HepG2 (cell line): ENCODE measurements at regions not wholly inside any gene's neighbourhood (a gene's known extent, or its start where the extent isn't known, plus 50 kb on each side); places are given as distances from the start of the nearest gene placed in this dataset.

Experiments used
- ATAC-seq: fragments of 200-7000 bp; cut with Tn5 transposase; 3 replicates; pipeline ENCODE4 v1.9.1; 2020; ENCODE audit warnings: mild to moderate bottlenecking, moderate library complexity
- BruUV-seq: library from RNA; stranded (reverse); fragments of 400-500 nt; replicated peaks from 2 replicates; lab custom pipeline; 2021; lab: Mats Ljungman, UMichigan
- CTCF ChIA-PET: fragments of 300-600 bp; formaldehyde crosslinking; extraction: SDS; loops from one replicate; lab custom pipeline; 2021; ENCODE audit warnings: low total read pairs, inconsistent platforms, low intra/inter-chr PET ratio; lab: Yijun Ruan, JAX
- POLR2A ChIA-PET: fragments of 350-600 bp; sonication (Branson Sonifier 250); formaldehyde crosslinking; loops from one replicate; lab custom pipeline; 2020; ENCODE audit warnings: antibody characterized with exemption, inconsistent platforms; lab: Yijun Ruan, JAX
- DNase-seq: peaks from one replicate; pipeline ENCODE4 v3.0.0-alpha.2; 2015; ENCODE audit warnings: low spot score
- FAIRE-seq: peaks from 3 replicates; lab custom pipeline; 2011; peaks lifted over from hg19 to GRCh38; lab: Jason Lieb, UNC
- H2AFZ ChIP-seq: one replicate; pipeline ENCODE4 v1.6.1; 2011; ENCODE audit warnings: low read length, inconsistent platforms
- H3K27ac ChIP-seq: fragments of 300-600 bp; 3 replicates; pipeline ENCODE4 v1.8.0; 2011; ENCODE audit warnings: mixed run types, mild to moderate bottlenecking, mixed read lengths, low read length, inconsistent platforms; ENCODE audit not compliant: insufficient read depth; ENCODE audit errors: extremely low read length
- H3K27me3 ChIP-seq, 2 experiments: fragments of 200-600 bp in 1 of 2; 2 replicates in 1 of 2; 3 replicates in 1 of 2; pipeline versions ENCODE4 v1.6.0 to v1.8.0; 2011; ENCODE audit warnings: low read length in 2 of 2, mild to moderate bottlenecking in 2 of 2, moderate library complexity in 2 of 2, inconsistent platforms in 1 of 2; ENCODE audit not compliant: insufficient read depth in 2 of 2, control insufficient read depth in 1 of 2
- H3K36me3 ChIP-seq, 2 experiments: fragments of 200-600 bp in 1 of 2; replicated peaks in 1 of 2; 2 replicates in 1 of 2; 3 replicates in 1 of 2; pipeline versions ENCODE4 v1.5.1 to v1.8.0; 2011; ENCODE audit warnings: low read length in 2 of 2, inconsistent platforms in 1 of 2; ENCODE audit not compliant: insufficient read depth in 2 of 2, control insufficient read depth in 1 of 2
- H3K4me1 ChIP-seq: 2 replicates; pipeline ENCODE4 v1.5.1; 2012; ENCODE audit warnings: low read length, inconsistent platforms; ENCODE audit not compliant: insufficient read depth
- H3K4me2 ChIP-seq: 2 replicates; pipeline ENCODE4 v1.6.0; 2011; ENCODE audit warnings: low read depth, low read length, inconsistent platforms
- H3K4me3 ChIP-seq, 3 experiments: fragments of 200-600 bp in 1 of 3; sonication (generic), shearing (Covaris generic) in 1 of 3; replicated peaks in 1 of 3; 2 replicates each; pipeline ENCODE4 v1.5.1; 2011 to 2016; ENCODE audit warnings: low read length in 3 of 3, inconsistent platforms in 2 of 3, low read depth in 2 of 3, mild to moderate bottlenecking in 2 of 3, control low read depth in 1 of 3, mixed read lengths in 1 of 3; ENCODE audit not compliant: insufficient read depth in 1 of 3
- H3K79me2 ChIP-seq: one replicate; pipeline ENCODE4 v1.6.1; 2011; ENCODE audit warnings: low read length, inconsistent platforms; ENCODE audit not compliant: insufficient read depth
- H3K9ac ChIP-seq: 2 replicates; pipeline ENCODE4 v1.6.0; 2011; ENCODE audit warnings: mild to moderate bottlenecking, low read depth, low read length, inconsistent platforms; ENCODE audit not compliant: insufficient read depth
- H3K9me3 ChIP-seq: 2 replicates; pipeline ENCODE4 v1.5.1; 2012; ENCODE audit warnings: mild to moderate bottlenecking, low read length
- H4K20me1 ChIP-seq: 2 replicates; pipeline ENCODE4 v1.6.0; 2011; ENCODE audit warnings: inconsistent platforms, mild to moderate bottlenecking, low read length, moderate library complexity; ENCODE audit not compliant: insufficient read depth
- GABPA ChIP-seq, 2 experiments: IDR thresholded peaks; 2 replicates each; pipeline ENCODE4 v1.6.1; 2011 to 2016; ENCODE audit warnings: low read depth in 2 of 2, low read length in 1 of 2, missing biosample characterization in 1 of 2, missing genetic modification characterization in 1 of 2
- GABPB1 ChIP-seq: IDR thresholded peaks from 2 replicates; pipeline ENCODE4 v1.6.1; 2016; ENCODE audit warnings: mild to moderate bottlenecking, missing genetic modification reagents, moderate library complexity, missing compliant biosample characterization
- ZNF570 ChIP-seq: sonication (generic); formaldehyde crosslinking; IDR thresholded peaks from 2 replicates; pipeline ENCODE4 v1.4.0; 2020; ENCODE audit warnings: mild to moderate bottlenecking, missing genetic modification reagents, borderline replicate concordance
- WGBS: methylation state at CpG from one replicate; pipeline ENCODE4 v1.1.6; 2017; ENCODE audit warnings: low lambda C conversion rate; 5-methylcytosine and 5-hydroxymethylcytosine counted together
- in situ Hi-C: cut with HindIII; loops from 2 replicates; pipeline ENCODE4 v1.10.0; 2017; ENCODE audit warnings: low pct_unique_long_range_greater_than_20kb; ENCODE audit not compliant: extremely low pct_ligation_motif_present
- intact Hi-C: fragments of 100-400 bp; cut with micrococcal nuclease; formaldehyde crosslinking; loops from one replicate; pipeline ENCODE4 v1.10.0; 2022; ENCODE audit not compliant: unreplicated experiment
- TF ChIP-seq, protein P1 (sequence below), 2 experiments: sonication (generic) in 1 of 2; formaldehyde crosslinking in 1 of 2; IDR thresholded peaks; 2 replicates each; pipeline versions ENCODE4 v1.4.0 to v1.6.1; 2016 to 2020; ENCODE audit warnings: borderline replicate concordance in 1 of 2, low read depth in 1 of 2, mild to moderate bottlenecking in 1 of 2, missing genetic modification reagents in 1 of 2

DNA sequence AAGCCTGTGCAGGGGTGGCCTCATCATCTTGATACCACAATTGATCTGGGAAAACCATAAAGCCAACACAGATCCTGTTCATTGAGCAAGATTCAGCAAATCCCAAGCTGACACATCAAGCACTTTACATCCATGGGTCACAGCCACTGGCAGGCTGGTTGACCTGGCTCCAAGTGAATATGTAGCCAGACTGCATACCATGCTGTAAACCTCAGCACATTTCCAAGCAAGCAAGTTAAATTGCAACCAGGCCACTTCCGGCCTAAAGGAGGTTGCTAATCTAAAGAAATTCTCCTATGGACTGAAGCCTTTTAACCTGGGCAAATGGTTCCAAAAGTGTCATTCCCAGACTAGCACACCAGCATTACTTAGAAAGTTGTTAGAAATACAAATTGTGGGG is 54.4 kb upstream of the USP26 start:
- TF ChIP-seq GABPA (IDR thresholded peaks at IDR 0.05; ENCODE audit: low read depth, low read length) (no peak), GABPA (CRISPR knock-in tag; IDR thresholded peaks at IDR 0.05; ENCODE audit: low read depth) (peak; percentile 75), GABPB1 (CRISPR knock-in tag) (peak; percentile 43; the same call in 1 of the 2 replicates), ZNF570 (CRISPR knock-in tag) (no peak)
- TF ChIP-seq, protein P1, sequence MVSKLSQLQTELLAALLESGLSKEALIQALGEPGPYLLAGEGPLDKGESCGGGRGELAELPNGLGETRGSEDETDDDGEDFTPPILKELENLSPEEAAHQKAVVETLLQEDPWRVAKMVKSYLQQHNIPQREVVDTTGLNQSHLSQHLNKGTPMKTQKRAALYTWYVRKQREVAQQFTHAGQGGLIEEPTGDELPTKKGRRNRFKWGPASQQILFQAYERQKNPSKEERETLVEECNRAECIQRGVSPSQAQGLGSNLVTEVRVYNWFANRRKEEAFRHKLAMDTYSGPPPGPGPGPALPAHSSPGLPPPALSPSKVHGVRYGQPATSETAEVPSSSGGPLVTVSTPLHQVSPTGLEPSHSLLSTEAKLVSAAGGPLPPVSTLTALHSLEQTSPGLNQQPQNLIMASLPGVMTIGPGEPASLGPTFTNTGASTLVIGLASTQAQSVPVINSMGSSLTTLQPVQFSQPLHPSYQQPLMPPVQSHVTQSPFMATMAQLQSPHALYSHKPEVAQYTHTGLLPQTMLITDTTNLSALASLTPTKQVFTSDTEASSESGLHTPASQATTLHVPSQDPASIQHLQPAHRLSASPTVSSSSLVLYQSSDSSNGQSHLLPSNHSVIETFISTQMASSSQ (IDR thresholded peaks at IDR 0.05; ENCODE audit: low read depth), result 0 out of 2 replicates have a peak, but pooled peaks have one; percentile 42
- TF ChIP-seq, protein P1 (CRISPR knock-in tag; IDR thresholded peaks at IDR 0.05; ENCODE audit: borderline replicate concordance), result no peak
- ChIA-PET CTCF (no interaction called here), POLR2A (no interaction called here)
- H3K4me1 ChIP-seq, result peaks cover 10% of the 10 kb centered on the region
- no peak overlapping the region for H2AFZ ChIP-seq
- FAIRE-seq (no peak), ATAC-seq (peak; percentile 43; the same call in 1 of the 3 replicates), DNase-seq (peak; percentile 8)
- H3K27ac ChIP-seq, result no peak overlapping the region
- no peaks in the 10 kb centered on the region for H3K36me3 ChIP-seq
- no peaks in the 10 kb centered on the region for H3K79me2 ChIP-seq
- no CpG with 5 or more reads among the region's 1 CpG for WGBS
- H3K9ac ChIP-seq, result no peak overlapping the region
- no peak overlapping the region for H3K4me2 ChIP-seq
- H3K9me3 ChIP-seq, result no peaks in the 10 kb centered on the region
- intact Hi-C loops (no loop called here), in situ Hi-C loops (no loop called here)
- BruUV-seq, result no TSS peak
- H4K20me1 ChIP-seq, result no peaks in the 10 kb centered on the region
- no peak overlapping the region for H3K4me3 ChIP-seq
- H3K27me3 ChIP-seq, result no peaks in the 10 kb centered on the region
